ENCODE measurements at regions not wholly inside any gene's neighbourhood (a gene's known extent, or its start where the extent isn't known, plus 50 kb on each side); places are given as distances from the start of the nearest gene placed in this dataset.

DNA sequence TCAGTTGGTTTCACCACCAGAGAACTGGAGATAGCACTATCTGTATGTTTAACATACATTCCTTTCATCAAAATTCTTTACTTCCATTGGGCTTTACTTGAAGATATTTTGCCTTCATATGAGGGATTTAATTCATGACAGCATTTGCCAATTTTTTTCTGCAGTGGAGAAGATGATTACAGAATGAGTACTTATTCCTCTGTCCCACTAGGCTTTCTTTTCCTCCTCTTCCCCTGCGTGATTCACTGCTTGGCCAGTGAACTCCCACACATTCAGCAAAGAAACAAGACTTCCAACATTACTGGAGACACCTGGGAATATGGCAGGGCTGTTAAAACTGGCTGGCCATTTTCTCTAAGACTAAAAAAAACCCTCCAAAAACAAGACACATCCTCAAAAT is 425.8 kb upstream of the KCNH7 start:
- Histone ChIP-seq H3K27me3 (no peaks in the 10 kb centered on the region), H3K27ac (no peak overlapping the region), H3K4me3 (no peak overlapping the region), H3K36me3 (no peaks in the 10 kb centered on the region), H3K4me1 (no peaks in the 10 kb centered on the region), H3K9me3 (no peaks in the 10 kb centered on the region)
- DNase-seq (ENCODE audit: low spot score): no peak
- TF ChIP-seq, protein P1, sequence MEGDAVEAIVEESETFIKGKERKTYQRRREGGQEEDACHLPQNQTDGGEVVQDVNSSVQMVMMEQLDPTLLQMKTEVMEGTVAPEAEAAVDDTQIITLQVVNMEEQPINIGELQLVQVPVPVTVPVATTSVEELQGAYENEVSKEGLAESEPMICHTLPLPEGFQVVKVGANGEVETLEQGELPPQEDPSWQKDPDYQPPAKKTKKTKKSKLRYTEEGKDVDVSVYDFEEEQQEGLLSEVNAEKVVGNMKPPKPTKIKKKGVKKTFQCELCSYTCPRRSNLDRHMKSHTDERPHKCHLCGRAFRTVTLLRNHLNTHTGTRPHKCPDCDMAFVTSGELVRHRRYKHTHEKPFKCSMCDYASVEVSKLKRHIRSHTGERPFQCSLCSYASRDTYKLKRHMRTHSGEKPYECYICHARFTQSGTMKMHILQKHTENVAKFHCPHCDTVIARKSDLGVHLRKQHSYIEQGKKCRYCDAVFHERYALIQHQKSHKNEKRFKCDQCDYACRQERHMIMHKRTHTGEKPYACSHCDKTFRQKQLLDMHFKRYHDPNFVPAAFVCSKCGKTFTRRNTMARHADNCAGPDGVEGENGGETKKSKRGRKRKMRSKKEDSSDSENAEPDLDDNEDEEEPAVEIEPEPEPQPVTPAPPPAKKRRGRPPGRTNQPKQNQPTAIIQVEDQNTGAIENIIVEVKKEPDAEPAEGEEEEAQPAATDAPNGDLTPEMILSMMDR (IDR thresholded peaks at IDR 0.05): no peak

DNA sequence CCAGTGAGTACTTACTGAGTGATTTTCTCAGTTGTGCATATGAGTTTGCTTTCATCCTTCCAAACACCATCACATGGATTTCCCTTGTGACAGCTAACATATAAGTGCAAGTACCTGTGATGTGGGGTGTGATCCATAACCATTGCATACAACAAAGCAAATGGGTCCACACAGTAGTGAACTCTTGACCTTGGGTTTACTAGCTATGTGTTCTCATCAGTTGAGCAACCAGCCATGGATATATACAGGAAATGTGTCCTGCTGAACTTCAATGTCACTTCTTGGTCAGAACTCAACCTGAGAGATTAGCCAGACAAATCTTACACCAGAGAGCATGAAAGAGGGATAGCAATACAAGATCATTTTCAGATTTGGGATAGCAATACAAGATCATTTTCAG is 420.9 kb upstream of the KCNH7 start:
- DNase-seq (ENCODE audit: low spot score): no peak
- H3K27me3 ChIP-seq: no peaks in the 10 kb centered on the region
- no peaks in the 10 kb centered on the region for H3K4me1 ChIP-seq
- no peaks in the 10 kb centered on the region for H3K9me3 ChIP-seq
- H3K27ac ChIP-seq: no peak overlapping the region
- TF ChIP-seq, protein P1 (IDR thresholded peaks at IDR 0.05): no peak
- H3K4me3 ChIP-seq: no peak overlapping the region
- no peaks in the 10 kb centered on the region for H3K36me3 ChIP-seq

DNA sequence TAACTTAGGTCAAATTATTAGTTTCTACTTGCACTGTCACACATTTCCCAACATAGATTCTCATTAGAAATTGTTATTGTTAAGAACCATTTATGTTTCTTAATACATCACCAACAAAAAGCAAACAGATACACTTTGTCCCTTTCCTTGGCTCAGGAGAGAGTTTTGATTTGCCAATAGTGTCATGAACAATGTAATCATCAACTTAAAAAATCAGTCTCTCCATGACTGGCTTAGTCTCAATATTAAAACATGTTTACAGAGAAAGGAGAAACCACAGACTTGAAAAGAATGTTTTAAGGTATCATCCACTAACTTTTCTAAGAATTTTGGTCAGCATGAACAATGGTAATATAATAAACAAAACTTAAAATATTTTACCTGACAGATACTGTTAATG is 416.5 kb upstream of the KCNH7 start:
- DNase-seq (ENCODE audit: low spot score): no peak
- TF ChIP-seq, protein P1 (IDR thresholded peaks at IDR 0.05): no peak

DNA sequence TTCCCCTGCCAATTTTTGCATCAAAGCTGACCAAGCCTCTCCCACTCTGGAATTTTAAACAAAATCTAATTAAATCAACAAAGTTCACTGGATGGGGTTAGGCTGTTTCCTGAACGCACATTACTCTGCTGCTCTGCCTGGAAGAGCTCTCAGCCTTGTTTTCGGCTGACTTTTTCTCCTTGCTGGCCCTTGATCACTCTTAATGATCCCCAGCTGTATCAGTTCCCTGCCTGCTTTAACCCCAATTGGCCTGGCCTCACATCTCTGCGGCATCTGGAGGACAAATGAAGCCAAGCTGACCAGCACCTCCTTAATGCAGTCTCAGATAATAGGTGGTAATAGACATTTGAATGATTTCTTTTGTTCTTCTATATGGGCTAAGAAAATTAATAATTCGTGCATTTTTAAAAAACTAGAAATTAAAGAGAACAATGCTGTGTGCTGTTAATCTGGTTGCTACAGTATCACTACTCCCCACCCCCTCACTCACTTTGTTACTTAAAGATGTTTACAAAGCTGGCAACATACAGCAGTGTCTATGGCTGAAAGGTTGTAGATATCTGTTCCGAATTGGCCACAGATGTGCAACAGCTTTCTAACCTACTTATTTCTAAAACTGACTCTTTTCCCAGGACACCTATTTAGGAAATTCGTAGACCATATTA is 415.2 kb upstream of the KCNH7 start:
- TF ChIP-seq, protein P1 (IDR thresholded peaks at IDR 0.05): no peak
- Histone ChIP-seq H3K36me3 (no peaks in the 10 kb centered on the region), H3K4me3 (no peak overlapping the region), H3K9me3 (no peaks in the 10 kb centered on the region), H3K4me1 (no peaks in the 10 kb centered on the region), H3K27ac (no peak overlapping the region), H3K27me3 (no peaks in the 10 kb centered on the region)
- no peak for DNase-seq (ENCODE audit: low spot score)

More for the DNA sequence above, 416.5 kb upstream of the KCNH7 start:
- H3K4me1 ChIP-seq: no peaks in the 10 kb centered on the region
- no peaks in the 10 kb centered on the region for H3K9me3 ChIP-seq
- H3K27ac ChIP-seq: no peak overlapping the region
- no peaks in the 10 kb centered on the region for H3K36me3 ChIP-seq
- H3K4me3 ChIP-seq: no peak overlapping the region
- H3K27me3 ChIP-seq: no peaks in the 10 kb centered on the region

DNA sequence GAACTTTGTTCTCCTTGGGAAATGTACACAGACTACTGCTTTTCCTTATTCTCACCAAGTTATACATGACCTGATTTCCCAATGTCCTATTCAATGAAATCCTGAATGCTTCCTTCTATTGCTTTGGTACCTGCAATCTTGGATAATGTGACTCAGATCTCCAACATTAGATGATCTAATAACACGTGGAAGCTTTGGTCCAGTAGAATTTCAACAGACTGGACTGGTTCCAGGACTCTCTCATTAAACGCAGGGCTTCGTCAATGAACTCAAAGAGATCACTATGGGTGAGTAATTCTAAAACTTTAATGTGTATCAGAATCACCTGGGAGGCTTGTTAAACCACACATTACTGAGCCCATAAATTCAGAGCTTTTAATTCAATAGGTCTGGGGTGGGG is 413.6 kb upstream of the KCNH7 start:
- Histone ChIP-seq H3K27me3 (no peaks in the 10 kb centered on the region), H3K9me3 (no peaks in the 10 kb centered on the region), H3K36me3 (no peaks in the 10 kb centered on the region), H3K4me3 (no peak overlapping the region), H3K27ac (no peak overlapping the region), H3K4me1 (no peaks in the 10 kb centered on the region)
- DNase-seq (ENCODE audit: low spot score): no peak
- TF ChIP-seq, protein P1 (IDR thresholded peaks at IDR 0.05): no peak

Data from right atrium auricular region (tissue), 2 donors.